ENCODE measurements at regions not wholly inside any gene's neighbourhood (a gene's known extent, or its start where the extent isn't known, plus 50 kb on each side); places are given as distances from the start of the nearest gene placed in this dataset.

DNA sequence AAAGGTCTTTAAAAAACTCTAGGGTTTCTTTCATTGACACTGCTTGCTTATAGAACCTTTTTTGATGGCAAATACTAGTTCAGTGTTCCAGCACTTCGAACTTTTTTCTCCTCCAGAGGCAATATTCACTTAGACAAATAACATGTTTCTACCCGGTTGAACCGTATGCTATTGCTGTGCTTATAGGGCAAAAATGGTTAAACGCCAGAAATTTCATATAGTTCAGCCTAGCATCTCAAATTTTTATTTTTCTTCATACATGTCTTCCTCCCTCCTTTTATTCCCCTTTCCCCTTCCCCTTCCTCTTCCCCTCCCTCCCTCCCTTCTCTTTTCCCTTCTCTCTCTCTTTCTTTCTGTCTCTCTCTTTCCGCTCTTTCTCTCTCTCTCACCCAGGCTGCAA is 96.9 kb upstream of the FSHR start:
- H3K27me3 ChIP-seq (ENCODE audit: control insufficient read depth, insufficient read depth, low read length), result no peaks in the 10 kb centered on the region
- intact Hi-C loops (cut with micrococcal nuclease; ENCODE audit: unreplicated experiment) (no loop called here), in situ Hi-C loops (cut with HindIII; ENCODE audit: low pct_unique_long_range_greater_than_20kb, low sequenced_read_pairs) (no loop called here)
- no TSS peak for BruUV-seq (replicated peaks)
- TF ChIP-seq POLR2AphosphoS5 (IDR thresholded peaks at IDR 0.05; ENCODE audit: low read depth, low read length) (no peak), TCF7L2 (IDR thresholded peaks at IDR 0.05; ENCODE audit: low read depth, low read length) (no peak), SIN3A (IDR thresholded peaks at IDR 0.05; ENCODE audit: borderline replicate concordance, insufficient read depth, low read depth, low read length) (no peak)
- TF ChIP-seq, protein P1, sequence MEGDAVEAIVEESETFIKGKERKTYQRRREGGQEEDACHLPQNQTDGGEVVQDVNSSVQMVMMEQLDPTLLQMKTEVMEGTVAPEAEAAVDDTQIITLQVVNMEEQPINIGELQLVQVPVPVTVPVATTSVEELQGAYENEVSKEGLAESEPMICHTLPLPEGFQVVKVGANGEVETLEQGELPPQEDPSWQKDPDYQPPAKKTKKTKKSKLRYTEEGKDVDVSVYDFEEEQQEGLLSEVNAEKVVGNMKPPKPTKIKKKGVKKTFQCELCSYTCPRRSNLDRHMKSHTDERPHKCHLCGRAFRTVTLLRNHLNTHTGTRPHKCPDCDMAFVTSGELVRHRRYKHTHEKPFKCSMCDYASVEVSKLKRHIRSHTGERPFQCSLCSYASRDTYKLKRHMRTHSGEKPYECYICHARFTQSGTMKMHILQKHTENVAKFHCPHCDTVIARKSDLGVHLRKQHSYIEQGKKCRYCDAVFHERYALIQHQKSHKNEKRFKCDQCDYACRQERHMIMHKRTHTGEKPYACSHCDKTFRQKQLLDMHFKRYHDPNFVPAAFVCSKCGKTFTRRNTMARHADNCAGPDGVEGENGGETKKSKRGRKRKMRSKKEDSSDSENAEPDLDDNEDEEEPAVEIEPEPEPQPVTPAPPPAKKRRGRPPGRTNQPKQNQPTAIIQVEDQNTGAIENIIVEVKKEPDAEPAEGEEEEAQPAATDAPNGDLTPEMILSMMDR (IDR thresholded peaks at IDR 0.05), result no peak
- TF ChIP-seq, protein P2, sequence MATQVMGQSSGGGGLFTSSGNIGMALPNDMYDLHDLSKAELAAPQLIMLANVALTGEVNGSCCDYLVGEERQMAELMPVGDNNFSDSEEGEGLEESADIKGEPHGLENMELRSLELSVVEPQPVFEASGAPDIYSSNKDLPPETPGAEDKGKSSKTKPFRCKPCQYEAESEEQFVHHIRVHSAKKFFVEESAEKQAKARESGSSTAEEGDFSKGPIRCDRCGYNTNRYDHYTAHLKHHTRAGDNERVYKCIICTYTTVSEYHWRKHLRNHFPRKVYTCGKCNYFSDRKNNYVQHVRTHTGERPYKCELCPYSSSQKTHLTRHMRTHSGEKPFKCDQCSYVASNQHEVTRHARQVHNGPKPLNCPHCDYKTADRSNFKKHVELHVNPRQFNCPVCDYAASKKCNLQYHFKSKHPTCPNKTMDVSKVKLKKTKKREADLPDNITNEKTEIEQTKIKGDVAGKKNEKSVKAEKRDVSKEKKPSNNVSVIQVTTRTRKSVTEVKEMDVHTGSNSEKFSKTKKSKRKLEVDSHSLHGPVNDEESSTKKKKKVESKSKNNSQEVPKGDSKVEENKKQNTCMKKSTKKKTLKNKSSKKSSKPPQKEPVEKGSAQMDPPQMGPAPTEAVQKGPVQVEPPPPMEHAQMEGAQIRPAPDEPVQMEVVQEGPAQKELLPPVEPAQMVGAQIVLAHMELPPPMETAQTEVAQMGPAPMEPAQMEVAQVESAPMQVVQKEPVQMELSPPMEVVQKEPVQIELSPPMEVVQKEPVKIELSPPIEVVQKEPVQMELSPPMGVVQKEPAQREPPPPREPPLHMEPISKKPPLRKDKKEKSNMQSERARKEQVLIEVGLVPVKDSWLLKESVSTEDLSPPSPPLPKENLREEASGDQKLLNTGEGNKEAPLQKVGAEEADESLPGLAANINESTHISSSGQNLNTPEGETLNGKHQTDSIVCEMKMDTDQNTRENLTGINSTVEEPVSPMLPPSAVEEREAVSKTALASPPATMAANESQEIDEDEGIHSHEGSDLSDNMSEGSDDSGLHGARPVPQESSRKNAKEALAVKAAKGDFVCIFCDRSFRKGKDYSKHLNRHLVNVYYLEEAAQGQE (IDR thresholded peaks at IDR 0.05; ENCODE audit: insufficient read depth in 1 of 2, low read depth in 2 of 2, low read length in 1 of 2), result no peak
- no peak for ATAC-seq
- no peak overlapping the region for H3K4me3 ChIP-seq (ENCODE audit: low read depth in 2 of 2, low read length in 2 of 2)
- POLR2A ChIA-PET, result no interaction called here
- no peaks in the 10 kb centered on the region for H3K9me3 ChIP-seq (ENCODE audit: control insufficient read depth, insufficient read depth, low read depth, low read length)
- H3K36me3 ChIP-seq (ENCODE audit: control insufficient read depth, insufficient read depth, low read length), result no peaks in the 10 kb centered on the region
- H3K4me1 ChIP-seq (ENCODE audit: control insufficient read depth, insufficient read depth, low read length), result no peaks in the 10 kb centered on the region
- H3K27ac ChIP-seq (ENCODE audit: low read length), result no peak overlapping the region
- DNase-seq (ENCODE audit: low read depth, low spot score), result no peak
- CTCF ChIA-PET, result no interaction called here

DNA sequence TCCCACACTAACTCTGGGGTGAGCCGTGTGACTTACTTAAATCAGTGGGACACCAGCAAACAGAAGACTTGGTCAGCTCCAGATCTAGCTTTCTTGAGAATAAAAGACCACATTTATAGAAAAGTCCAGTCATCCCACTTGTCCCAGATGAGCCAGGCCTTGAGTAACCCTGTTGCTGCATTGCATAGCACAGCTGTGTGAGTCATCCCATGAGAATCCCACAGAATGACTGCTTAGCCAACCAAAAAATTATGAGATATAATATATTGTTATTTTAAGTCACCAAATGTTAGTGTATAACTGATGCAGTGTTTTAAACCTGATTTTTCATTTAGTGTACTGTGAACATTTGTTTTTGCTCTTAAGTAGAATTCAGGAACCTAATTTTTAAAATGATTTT is 94.2 kb upstream of the FSHR start:
- in situ Hi-C loops (cut with HindIII; ENCODE audit: low pct_unique_long_range_greater_than_20kb, low sequenced_read_pairs) (no loop called here), intact Hi-C loops (cut with micrococcal nuclease; ENCODE audit: unreplicated experiment) (no loop called here)
- no peaks in the 10 kb centered on the region for H3K4me1 ChIP-seq (ENCODE audit: control insufficient read depth, insufficient read depth, low read length)
- H3K27me3 ChIP-seq (ENCODE audit: control insufficient read depth, insufficient read depth, low read length), result no peaks in the 10 kb centered on the region
- H3K36me3 ChIP-seq (ENCODE audit: control insufficient read depth, insufficient read depth, low read length), result no peaks in the 10 kb centered on the region
- no TSS peak for BruUV-seq (replicated peaks)
- TF ChIP-seq, protein P2 (IDR thresholded peaks at IDR 0.05; ENCODE audit: insufficient read depth in 1 of 2, low read depth in 2 of 2, low read length in 1 of 2), result no peak
- no peak for TF ChIP-seq TCF7L2 (IDR thresholded peaks at IDR 0.05; ENCODE audit: low read depth, low read length)
- TF ChIP-seq, protein P1 (IDR thresholded peaks at IDR 0.05), result no peak
- TF ChIP-seq POLR2AphosphoS5 (IDR thresholded peaks at IDR 0.05; ENCODE audit: low read depth, low read length), result no peak
- TF ChIP-seq SIN3A (IDR thresholded peaks at IDR 0.05; ENCODE audit: borderline replicate concordance, insufficient read depth, low read depth, low read length), result no peak
- H3K27ac ChIP-seq (ENCODE audit: low read length), result no peak overlapping the region
- no peaks in the 10 kb centered on the region for H3K9me3 ChIP-seq (ENCODE audit: control insufficient read depth, insufficient read depth, low read depth, low read length)
- ChIA-PET CTCF (no interaction called here), POLR2A (no interaction called here)
- no peak overlapping the region for H3K4me3 ChIP-seq (ENCODE audit: low read depth in 2 of 2, low read length in 2 of 2)
- DNase-seq (ENCODE audit: low read depth, low spot score), result no peak
- no peak for ATAC-seq

Data from Panc1 (cell line).